22Rv1 (cell line): ENCODE measurements at regions not wholly inside any gene's neighbourhood (a gene's known extent, or its start where the extent isn't known, plus 50 kb on each side); places are given as distances from the start of the nearest gene placed in this dataset.

ENCODE experiments used
- CTCF ChIP-seq: fragments of 450-650 bp; IDR thresholded peaks from 2 replicates; pipeline ENCODE4 v1.5.1; 2017; ENCODE audit warnings: mild to moderate bottlenecking
- ZFX ChIP-seq: fragments of 450-650 bp; IDR thresholded peaks from 2 replicates; pipeline ENCODE4 v1.6.1; 2017; ENCODE audit warnings: antibody characterized with exemption, borderline replicate concordance

DNA sequence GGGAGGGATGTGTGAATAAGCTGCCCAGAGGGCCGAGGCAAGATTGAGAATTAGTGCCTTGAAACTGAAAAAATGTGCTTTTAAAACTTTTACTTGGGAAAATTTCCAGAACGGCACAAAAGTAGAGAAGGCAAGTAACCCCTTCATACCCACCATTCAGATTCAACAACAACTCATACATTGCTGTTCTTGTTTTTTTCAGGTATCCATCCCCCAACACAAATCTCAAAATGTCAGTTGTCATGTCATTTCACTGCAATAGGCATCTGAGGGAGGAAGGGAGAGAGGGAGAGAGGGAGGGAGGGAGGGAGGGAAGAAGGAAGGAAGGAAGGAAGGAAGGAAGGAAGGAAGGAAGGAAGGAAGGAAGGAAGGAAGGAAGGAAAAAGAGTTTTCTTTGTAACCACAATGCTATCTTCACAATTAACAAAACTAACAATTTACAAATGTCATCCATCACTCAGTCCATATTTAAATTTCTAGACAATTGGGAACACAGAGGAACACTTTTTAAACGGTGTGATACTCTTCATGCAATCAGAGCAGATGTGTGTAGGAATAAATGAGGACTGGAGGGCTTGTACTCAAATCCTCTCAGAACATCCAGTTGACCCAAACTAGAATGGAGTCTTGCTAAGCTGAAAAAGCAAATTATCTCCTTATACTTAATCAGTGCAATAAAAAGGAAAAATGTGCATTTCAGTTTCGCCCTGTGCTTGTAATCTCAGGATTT is 54.8 kb upstream of the ADGRG2 start:
- TF ChIP-seq CTCF (no peak), ZFX (no peak)
